GM18508 (cell line): ENCODE measurements at regions not wholly inside any gene's neighbourhood (a gene's known extent, or its start where the extent isn't known, plus 50 kb on each side); places are given as distances from the start of the nearest gene placed in this dataset.
"Not testable (repeated sequence)": the region's sequence is repeated elsewhere in the genome, so short reads cannot be mapped to it uniquely, and the experiment has no call there.

ENCODE experiments used
- ATAC-seq: cut with Tn5 transposase; IDR thresholded peaks from one replicate; pipeline ENCODE4 v1.9.1; 2021; ENCODE audit warnings: moderate number of reproducible peaks; ENCODE audit not compliant: insufficient read depth, unreplicated experiment

GRCh38 chr11:31964181-31964580, 126.7 kb upstream of the RCN1 start:
- no peak for ATAC-seq

- ATAC-seq = no peak
These were observed 130.7 kb upstream of the RCN1 start for GRCh38 chr11:31960126-31960525.

GRCh38 chr11:31959716-31960115, 131.2 kb upstream of the RCN1 start:
- no peak for ATAC-seq

- peak; percentile 71 for ATAC-seq
These were observed 132.7 kb upstream of the RCN1 start for GRCh38 chr11:31958076-31958735.

GRCh38 chr11:31957674-31958073, 133.2 kb upstream of the RCN1 start:
- no peak for ATAC-seq

- no peak for ATAC-seq
These were observed 134.6 kb upstream of the RCN1 start for GRCh38 chr11:31956310-31956709.

GRCh38 chr11:31955838-31956237, 135.0 kb upstream of the RCN1 start:
- no peak for ATAC-seq

- ATAC-seq = no peak
These were observed 137.0 kb upstream of the RCN1 start for GRCh38 chr11:31953803-31954327.

- not testable (repeated sequence) for ATAC-seq
These were observed 138.6 kb upstream of the PAX6 start for GRCh38 chr11:31949733-31950200.

GRCh38 chr11:31947051-31947450, 135.9 kb upstream of the PAX6 start:
- ATAC-seq = no peak

- peak; percentile 90 for ATAC-seq
These were observed 132.1 kb upstream of the PAX6 start for GRCh38 chr11:31943056-31943780.

GRCh38 chr11:31940371-31941037, 129.4 kb upstream of the PAX6 start:
- no peak for ATAC-seq

GRCh38 chr11:31939004-31939403, 127.9 kb upstream of the PAX6 start:
- ATAC-seq = no peak

GRCh38 chr11:31936312-31936711, 125.2 kb upstream of the PAX6 start:
- ATAC-seq = no peak

GRCh38 chr11:31932879-31933278, 121.8 kb upstream of the PAX6 start:
- no peak for ATAC-seq

- no peak for ATAC-seq
These were observed 116.9 kb upstream of the PAX6 start for GRCh38 chr11:31927982-31928381.

GRCh38 chr11:31926816-31927528, 115.8 kb upstream of the PAX6 start:
- no peak for ATAC-seq

- no peak for ATAC-seq
These were observed 115.0 kb upstream of the PAX6 start for GRCh38 chr11:31926106-31926505.

- no peak for ATAC-seq
These were observed 111.3 kb upstream of the PAX6 start for GRCh38 chr11:31922450-31922849.

- ATAC-seq = no peak
These were observed 110.0 kb upstream of the PAX6 start for GRCh38 chr11:31921081-31921480.
